GM21786 (cell line): ENCODE measurements at regions not wholly inside any gene's neighbourhood (a gene's known extent, or its start where the extent isn't known, plus 50 kb on each side); places are given as distances from the start of the nearest gene placed in this dataset.
"Not testable (repeated sequence)": the region's sequence is repeated elsewhere in the genome, so short reads cannot be mapped to it uniquely, and the experiment has no call there.

Experiments
- ATAC-seq: cut with Tn5 transposase; IDR thresholded peaks from one replicate; pipeline ENCODE4 v1.9.1; 2021; ENCODE audit not compliant: unreplicated experiment

DNA sequence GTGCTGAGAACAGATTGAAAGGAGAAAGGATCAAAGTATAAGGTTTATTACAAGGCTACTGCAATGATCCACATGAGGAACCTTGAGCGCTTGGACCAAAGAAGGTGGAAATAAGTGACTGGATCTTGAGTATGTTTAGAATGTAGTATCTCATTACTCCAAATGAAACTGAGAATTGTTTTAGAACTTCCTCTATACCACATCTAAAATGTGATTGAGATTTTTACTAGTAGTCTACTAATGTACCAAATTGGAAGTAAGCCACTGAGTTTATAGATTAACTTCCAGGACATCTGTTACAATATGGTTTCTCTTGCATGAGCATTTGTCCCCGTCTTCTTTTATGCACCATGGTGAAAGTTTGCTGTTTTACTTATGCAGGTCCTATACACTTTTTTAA, 300.5 kb downstream of the SUCLG1 start:
- ATAC-seq, result no peak

DNA sequence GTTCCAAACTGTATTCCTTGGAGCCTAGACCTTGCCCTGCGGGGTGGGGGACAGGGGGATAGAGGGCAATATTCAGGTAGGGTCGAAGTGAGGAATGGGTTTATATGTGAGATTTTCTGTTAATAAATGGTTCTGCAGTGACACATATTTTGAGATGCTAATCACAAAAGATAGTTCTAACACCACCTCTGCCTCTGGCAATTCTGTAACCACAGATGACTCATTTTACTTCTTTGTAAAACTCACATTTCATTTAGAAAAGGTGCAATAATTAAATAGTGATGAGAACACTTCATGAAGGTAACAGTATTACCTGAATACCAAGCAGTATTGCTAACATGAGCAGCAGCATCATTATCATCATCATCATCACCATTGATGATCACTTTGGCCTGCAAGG, 306.6 kb downstream of the SUCLG1 start:
- no peak for ATAC-seq

DNA sequence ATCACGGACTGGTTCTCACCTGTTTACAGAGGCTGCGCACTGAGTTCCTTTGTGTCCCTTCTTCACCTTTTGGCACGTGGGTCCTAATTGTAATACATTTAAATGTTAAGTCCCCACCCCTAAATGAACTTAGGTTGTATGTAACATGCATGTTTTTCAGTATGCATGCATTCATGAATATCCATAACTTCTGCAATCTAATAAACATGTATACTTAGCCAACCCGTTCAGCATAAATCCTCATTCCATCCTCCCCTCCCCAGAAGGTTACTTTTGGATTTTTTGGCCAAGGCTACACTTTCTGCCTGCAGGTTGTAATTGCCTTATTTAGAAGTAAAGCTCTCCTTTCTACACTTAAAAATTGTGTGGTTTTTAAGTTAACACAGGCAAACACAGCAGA, 314.7 kb downstream of the SUCLG1 start:
- no peak for ATAC-seq

DNA sequence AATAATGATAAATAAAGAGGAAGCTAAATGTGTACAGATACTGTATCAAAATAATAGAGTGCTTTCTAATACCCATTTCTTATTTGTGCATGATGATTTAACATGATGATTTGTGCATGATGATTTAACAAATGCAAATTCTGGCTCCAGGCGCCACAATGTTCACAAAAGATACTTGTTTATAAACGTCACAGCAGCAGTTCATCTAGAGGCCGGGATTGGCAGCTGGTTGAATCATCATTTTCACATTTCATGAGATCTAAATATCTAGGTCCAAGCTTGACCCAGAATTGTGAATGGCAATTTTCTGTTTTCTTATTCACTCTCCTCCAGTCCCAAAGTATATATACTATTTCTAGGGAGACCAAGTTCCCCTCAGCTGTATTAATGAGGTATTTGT, 322.0 kb downstream of the SUCLG1 start:
- ATAC-seq, result no peak

DNA sequence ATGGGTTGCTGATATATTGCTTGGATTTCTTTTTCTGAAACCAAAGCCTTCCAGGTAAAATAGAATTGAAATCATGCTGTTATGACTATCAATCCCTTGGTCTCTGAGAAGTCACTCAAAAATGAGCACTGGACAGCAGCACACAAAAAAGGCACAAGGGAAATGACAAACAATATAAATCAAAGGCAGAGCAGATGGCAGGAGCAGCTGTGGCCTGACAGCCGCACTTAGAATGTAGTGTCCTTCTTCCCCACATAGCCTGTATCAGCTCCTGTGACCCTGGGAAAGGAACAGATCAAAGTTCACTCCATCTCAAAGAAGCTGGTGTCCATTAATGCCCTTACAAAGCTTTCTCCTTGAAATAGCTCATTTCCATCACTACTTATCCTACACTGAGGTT, 326.7 kb downstream of the SUCLG1 start:
- no peak for ATAC-seq

DNA sequence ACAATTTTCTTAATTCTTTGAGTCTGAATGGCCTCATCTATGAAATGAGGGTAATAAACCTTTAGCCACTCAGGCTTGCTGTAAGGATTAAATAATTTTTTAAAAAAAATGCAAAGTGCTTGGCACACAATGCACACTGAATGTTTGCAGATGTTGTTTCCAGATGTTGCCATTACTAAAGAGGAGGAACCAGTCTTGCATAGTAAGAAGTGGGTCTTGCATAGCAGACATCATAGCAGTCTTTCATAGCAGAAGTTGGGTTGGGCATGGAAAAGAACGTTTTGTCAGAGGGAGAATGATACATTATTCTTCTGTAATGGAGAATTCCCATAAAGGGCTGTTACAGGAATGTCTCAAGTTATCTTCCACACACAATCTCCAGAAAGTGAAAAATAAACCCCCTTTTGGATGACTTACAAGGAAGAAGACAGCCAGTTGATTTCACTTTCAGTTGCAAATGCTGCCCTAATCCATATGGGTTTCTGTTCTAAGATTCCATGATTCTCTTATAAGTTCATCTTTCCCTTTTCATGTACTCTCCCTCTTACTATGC, 327.7 kb downstream of the SUCLG1 start:
- ATAC-seq, result no peak

DNA sequence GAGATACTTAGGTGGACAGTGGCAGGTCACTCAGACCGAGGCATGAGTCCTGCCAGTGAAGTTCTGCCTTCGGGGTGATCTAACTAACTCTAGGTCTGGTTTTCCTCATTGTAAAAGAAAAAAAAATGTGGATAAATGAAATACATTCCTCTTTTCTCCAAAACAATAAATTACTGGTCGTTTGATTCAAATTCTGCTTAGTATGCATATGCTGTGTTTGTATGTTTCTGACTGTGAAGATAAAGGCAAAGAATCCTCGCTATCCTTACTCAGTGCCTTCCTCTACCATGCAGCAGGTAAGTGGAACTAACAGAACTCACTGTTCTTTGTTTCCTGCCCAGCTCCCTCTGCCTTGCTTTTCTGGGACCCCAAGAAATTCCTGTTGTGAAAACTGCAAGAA, 330.1 kb downstream of the SUCLG1 start:
- ATAC-seq, result no peak

DNA sequence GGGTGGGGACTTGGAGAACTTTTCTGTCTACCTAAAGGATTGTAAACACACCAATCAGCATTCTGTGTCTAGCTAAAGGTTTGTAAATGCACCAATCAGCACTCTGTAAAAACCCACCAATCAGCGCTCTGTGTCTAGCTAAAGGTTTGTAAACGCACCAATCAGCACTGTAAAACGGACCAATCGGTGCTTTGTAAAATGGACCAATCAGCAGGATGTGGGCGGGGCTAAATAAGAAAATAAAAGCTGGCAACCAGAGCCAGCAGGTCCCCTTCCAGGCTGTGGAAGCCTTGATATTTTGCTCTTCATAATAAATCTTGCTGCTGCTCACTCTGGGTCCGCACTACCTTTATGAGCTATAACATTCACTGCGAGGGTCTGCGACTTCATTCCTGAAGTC, 331.3 kb downstream of the SUCLG1 start:
- not testable (repeated sequence) for ATAC-seq

DNA sequence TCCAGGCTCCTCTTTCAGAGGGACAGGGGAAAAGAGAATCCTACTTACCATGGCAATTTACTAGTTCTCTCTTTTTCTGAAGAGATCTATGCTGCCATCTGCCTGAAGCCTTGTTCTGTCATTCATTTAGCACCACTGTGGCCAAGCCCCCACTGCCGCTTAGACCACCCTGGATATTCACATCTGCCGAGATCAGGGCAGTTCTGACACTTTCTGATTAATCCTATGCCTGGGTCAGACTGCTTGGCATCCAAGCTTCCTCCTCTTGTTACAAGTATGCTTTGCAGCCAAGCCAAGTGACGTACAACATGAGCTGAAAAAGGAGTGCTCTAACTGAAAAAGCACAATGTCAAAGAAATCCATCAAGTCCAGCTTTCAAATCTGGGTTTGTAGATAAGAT, 332.6 kb downstream of the SUCLG1 start:
- no peak for ATAC-seq

DNA sequence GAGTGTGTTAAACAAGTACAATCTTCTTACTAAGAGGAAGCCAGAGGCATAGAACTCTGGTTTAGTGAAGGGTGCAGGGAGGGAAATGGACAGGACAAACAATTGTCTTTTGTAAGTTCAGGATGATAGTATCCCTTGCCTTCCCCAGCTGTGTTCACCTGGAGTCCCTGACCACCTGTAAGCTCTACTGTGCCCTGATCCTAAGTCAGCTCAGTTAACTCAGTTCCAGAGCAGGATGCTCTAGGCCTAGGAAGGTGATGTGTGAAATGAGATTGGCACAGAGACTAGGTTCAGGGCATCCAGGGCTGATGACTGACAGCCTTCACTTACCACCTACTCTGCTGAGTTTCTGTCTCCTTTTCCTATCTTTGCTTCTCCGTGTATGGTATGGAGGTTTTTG, 333.0 kb downstream of the SUCLG1 start:
- no peak for ATAC-seq

DNA sequence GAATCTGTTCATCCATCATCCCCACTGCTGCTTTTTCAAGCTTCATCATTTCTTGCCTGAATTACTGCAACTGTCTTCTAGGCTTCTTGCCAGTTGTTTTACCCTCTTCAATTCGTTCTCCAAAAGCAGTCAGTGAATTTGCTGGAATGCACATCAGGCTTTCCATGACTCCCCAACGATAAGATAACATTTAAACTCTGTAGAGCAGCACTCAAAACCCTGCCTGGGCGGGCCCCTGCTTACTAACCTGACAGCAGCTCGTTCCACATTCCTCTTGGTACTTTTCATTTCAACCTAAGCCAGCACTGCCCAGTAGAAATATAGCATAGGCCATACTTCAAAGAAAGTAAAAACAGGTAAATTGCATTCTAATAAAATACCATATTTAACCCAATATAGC, 342.9 kb downstream of the SUCLG1 start:
- ATAC-seq, result no peak

DNA sequence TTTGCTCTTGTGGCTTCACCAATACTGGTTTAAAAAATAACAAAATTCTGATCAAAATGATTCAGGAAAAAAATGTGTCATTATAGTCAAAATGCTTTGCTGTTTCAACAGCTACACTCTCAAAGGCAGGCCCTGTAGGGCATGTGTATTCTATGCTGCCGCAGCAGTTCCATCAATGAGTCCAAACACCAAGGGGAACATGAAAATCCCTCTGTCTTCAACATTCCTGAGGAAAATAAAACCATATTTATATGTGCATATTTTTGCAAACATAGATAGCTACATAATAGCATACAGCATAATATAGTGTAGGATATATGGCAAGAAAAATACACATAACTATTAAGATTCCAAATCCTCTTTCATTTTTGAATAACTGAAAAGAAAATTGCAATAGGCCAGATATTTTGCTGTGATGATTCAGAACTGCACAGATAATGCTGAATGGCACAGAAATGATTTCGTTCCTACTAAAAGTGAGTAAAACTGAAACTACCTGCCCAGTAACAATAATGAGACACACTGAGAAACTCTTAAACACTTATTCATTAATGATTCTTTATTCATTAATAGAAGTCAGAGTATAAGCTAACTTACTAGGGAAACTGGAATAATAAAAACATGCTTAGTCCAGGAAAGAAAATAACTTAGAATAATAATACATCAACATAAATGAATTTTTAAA, 343.8 kb downstream of the SUCLG1 start:
- peak; percentile 93 for ATAC-seq

DNA sequence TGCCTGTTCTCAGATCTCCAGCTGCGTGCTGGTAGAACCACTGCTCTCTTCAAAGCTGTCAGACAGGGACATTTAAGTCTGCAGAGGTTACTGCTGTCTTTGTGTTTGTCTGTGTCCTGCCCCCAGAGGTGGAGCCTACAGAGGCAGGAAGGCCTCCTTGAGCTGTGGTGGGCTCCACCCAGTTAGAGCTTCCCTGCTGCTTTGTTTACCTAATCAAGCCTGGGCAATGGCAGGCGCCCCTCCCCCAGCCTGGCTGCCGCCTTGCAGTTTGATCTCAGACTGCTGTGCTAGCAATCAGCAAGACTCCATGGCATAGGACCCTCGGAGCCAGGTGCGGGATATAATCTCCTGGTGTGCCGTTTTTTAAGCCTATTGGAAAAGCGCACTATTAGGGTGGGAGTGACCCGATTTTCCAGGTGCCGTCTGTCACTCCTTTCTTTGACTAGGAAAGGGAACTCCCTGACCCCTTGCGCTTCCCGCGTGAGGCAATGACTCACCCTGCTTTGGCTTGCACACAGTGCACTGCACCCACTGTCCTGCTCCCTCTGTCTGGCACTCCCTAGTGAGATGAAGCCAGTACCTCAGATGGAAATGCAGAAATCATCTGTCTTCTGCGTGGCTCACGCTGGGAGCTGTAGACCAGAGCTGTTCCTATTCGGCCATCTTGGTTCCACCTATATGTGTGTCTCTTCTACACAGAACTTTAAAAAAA, 355.1 kb downstream of the SUCLG1 start:
- ATAC-seq, result not testable (repeated sequence)

DNA sequence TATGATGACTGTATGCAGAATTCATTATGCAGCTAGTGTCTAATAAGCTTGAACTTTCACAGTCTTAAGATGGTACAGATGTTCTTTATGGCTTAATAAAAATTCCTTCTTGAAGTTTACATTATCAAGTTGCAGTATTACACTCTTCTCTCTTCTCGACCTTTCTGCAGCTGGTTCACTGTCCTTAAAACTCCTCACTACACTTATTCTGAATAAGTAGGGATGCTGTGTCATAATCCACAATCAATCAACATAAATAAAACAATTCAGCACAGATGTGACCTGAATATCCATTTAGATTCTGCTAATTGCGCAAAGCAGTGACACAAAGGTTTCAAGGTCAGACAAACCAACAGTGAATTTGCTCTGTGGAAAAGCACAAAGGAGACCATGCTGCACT, 356.8 kb downstream of the SUCLG1 start:
- ATAC-seq, result no peak

DNA sequence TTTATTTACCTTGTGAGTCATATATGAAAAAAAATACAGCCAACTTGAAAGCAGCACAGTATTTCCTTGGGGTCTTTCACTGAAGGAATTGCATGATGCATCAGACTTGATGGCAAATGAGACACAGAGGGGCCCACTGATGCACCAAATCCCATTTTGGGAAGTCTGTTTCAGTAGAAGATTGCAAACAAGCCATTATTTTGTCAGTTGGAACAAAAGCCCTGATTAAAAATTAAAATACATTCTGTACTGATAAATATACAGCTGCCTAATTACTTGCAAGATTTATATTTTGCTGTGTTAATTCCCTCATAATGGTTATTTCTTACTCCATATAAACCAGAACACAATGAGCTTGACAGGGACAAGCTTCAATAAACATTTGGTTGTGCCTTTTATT, 370.4 kb downstream of the SUCLG1 start:
- no peak for ATAC-seq

DNA sequence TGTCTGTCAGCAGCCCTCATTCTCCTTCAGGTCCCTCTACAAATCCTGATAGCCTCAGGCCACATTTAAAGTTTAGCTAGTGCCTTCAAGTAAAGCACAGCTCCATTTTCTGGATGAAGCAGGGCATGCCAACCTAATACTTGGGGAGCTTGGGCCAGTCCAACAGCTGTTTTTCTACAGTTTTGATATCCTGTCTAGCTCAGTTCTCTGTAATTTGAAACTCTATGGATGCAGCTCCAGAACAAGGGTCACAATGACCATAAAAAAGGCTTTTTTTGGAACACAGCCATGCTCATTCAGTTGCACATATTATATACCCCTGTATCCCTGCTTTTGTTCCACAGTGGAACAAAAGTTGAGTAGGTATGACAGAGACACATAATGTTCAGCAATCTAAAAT, 373.5 kb downstream of the SUCLG1 start:
- no peak for ATAC-seq

DNA sequence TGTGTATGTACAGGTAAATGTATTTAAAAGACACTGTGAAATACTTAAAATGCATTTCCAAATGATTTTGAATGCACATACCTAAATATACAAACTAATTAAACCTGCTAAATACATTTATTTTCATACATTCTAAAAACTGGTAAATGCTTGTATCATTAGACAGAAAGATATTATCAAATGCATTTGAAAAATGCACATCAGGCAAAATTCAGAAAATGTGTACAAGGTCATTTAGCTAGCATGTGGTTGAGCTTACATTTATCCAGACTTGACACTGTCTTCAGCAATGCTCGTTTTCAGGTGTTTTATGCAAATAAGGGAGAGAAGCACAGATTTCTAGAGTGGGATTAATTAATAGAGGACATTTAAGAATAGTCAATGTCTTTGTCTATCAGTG, 374.2 kb downstream of the SUCLG1 start:
- no peak for ATAC-seq

DNA sequence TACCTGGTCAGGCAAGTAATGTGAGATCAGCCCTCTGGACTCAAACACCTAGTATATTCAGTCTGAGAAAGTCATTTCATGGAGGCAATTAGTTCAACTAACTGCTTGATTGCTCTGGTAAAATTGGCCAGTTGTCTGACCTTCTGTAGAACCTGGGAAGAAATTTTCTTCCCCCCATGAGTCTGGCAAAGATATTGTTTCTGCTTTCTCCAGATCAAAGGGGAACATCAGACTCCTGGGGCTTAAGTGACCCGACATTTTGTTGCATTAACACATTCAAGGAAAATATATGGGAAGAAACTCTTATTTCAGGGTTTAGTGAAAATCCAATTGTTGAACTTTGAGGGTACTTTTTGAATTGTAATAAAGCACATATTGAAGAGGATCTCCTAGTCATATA, 375.1 kb downstream of the SUCLG1 start:
- no peak for ATAC-seq

DNA sequence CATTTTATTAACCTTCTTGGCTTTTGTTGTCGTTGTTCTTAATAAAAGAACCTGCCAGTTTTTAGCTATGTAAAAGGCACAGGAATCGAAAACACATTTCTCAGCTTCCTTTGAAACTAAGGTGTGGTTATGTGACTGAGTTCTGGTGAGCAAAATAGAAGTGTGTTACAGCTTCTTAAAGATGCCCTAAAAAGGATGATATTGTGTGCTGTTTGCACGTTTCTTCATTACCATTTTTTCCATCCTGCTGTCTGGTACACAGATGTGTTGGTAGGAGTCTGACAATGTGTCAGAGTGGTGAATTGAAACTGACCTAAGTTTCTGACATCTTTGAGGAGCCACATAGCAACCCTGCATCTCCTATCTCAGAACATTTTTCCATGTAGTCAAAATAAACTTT, 380.6 kb downstream of the SUCLG1 start:
- ATAC-seq, result no peak

DNA sequence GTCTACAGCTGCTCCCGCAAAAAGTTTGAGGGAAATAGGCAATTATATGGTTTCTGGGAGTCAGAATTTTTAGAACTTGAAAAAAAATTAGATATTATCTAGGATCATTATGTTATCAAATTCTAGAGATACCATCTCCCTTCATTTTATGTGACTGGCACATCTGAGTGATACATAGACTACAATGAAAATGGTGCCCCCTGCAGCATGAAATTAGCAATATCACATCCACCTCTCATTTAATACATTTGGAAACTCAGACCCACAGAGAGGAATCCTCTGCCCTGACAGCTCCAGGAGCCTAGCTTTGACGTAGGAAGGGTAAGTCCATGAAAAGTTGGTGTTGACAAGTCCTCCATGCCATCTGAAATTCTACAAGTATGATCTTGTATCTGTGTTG, 381.6 kb downstream of the SUCLG1 start:
- ATAC-seq, result no peak

DNA sequence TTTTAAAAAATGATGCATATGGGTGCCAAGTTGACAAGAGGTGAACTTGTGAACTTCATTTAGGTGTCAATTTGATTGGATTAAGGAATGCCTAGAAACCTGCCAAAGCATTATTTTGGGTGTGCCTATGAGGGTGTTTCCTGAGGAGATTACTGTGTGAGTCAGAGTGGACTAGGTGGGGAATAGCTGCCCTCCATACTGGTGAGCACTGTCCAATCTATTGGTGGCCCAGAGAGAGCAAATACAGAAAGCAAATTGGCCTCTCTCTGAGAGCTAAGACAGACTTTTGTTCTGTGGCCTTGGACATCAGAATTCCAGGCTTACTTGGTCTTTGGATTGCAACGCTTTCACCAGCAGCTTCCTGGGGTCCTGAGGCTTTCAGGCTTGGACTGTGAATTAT, 388.0 kb downstream of the SUCLG1 start:
- ATAC-seq, result no peak

DNA sequence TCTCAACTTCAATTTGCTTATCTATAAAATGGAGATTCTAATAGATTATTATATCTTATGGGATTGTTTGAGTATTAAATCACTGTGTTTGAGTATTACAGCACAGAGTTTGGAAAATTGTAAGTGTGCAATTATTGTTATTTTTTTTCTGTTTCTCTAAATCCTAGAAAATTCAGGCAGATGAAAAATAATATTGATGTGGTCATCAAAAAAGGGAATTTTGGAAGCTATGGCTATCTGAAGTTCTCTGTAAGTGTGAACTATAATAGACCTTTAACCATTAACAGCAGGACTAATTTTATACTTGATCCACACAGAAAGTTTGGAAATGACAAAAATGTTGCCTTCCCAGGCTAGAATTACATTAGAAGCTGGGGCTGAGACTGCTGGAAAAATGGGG, 393.2 kb downstream of the SUCLG1 start:
- no peak for ATAC-seq
